Mammary epithelial cell (primary cell): ENCODE measurements at regions not wholly inside any gene's neighbourhood (a gene's known extent, or its start where the extent isn't known, plus 50 kb on each side); places are given as distances from the start of the nearest gene placed in this dataset.

Experiments used
- EZH2 ChIP-seq: IDR thresholded peaks from 2 replicates; pipeline ENCODE4 v1.6.1; 2012; ENCODE audit warnings: low read length, inconsistent platforms, borderline replicate concordance
- TF ChIP-seq, protein P1 (sequence below), 2 donors: IDR thresholded peaks in 1 of 2; conservative IDR thresholded peaks in 1 of 2; 2 replicates each; pipeline ENCODE4 v1.5.1; 2011 to 2012; ENCODE audit warnings: inconsistent platforms in 2 of 2, low read length in 2 of 2, mild to moderate bottlenecking in 2 of 2, control low read depth in 1 of 2, low read depth in 1 of 2; ENCODE audit not compliant: insufficient read depth in 1 of 2; ENCODE audit errors: extremely low read depth in 1 of 2

DNA sequence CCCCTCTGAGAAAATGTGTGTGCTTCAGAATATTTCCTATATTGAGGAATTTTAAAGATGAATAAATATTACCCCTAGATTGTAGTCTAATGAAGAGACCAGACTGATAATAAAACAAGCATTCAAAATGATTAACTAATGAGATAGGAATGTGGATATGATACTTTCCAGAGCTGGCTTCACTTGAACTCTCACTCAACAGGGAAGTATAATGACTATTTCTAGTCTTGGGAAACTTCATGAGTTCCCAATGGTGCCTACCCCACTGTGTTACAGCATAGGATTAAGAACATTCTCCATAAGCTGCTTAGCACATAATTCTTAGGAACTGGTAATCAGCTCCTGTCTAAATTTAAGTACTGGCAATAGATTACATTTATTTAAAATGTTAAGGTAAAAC, 261.5 kb upstream of the ZNF385D start:
- TF ChIP-seq, protein P1, sequence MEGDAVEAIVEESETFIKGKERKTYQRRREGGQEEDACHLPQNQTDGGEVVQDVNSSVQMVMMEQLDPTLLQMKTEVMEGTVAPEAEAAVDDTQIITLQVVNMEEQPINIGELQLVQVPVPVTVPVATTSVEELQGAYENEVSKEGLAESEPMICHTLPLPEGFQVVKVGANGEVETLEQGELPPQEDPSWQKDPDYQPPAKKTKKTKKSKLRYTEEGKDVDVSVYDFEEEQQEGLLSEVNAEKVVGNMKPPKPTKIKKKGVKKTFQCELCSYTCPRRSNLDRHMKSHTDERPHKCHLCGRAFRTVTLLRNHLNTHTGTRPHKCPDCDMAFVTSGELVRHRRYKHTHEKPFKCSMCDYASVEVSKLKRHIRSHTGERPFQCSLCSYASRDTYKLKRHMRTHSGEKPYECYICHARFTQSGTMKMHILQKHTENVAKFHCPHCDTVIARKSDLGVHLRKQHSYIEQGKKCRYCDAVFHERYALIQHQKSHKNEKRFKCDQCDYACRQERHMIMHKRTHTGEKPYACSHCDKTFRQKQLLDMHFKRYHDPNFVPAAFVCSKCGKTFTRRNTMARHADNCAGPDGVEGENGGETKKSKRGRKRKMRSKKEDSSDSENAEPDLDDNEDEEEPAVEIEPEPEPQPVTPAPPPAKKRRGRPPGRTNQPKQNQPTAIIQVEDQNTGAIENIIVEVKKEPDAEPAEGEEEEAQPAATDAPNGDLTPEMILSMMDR (conservative IDR thresholded peaks at IDR 0.05 in 1 of 2, IDR thresholded peaks at IDR 0.05 in 1 of 2; ENCODE audit: extremely low read depth in 1 of 2, insufficient read depth in 1 of 2, low read depth in 1 of 2, low read length in 2 of 2) = no peak
- TF ChIP-seq EZH2 = no peak
